K562 (cell line): ENCODE measurements at regions not wholly inside any gene's neighbourhood (a gene's known extent, or its start where the extent isn't known, plus 50 kb on each side); places are given as distances from the start of the nearest gene placed in this dataset.

Source experiments
- ATAC-seq: fragments of 200-7000 bp; cut with Tn5 transposase; 3 replicates; pipeline ENCODE4 v1.9.1; 2020; ENCODE audit warnings: moderate library complexity
- BruUV-seq: library from RNA; stranded (reverse); fragments of 400-500 nt; replicated peaks from 2 replicates; lab custom pipeline; 2021; lab: Mats Ljungman, UMichigan
- CTCF ChIA-PET: fragments of 300-600 bp; formaldehyde crosslinking; extraction: SDS; loops from one replicate; lab custom pipeline; 2021; ENCODE audit warnings: low intra/inter-chr PET ratio; lab: Yijun Ruan, JAX
- POLR2A ChIA-PET: fragments of 300-600, 350-650 bp; sonication (Branson Sonifier 250); formaldehyde crosslinking; extraction: SDS; loops from one replicate; lab custom pipeline; 2021; ENCODE audit warnings: antibody characterized with exemption, inconsistent platforms; lab: Yijun Ruan, JAX
- DNase-seq, 4 experiments: peaks; one replicate each; pipeline versions ENCODE4 v3.0.0 to v3.0.0-alpha.2; 2011 to 2018; ENCODE audit warnings: low spot score in 3 of 4, mixed read lengths in 3 of 4; ENCODE audit errors: extremely low read depth in 1 of 4
- FAIRE-seq: peaks from 2 replicates; lab custom pipeline; 2011; peaks lifted over from hg19 to GRCh38; lab: Jason Lieb, UNC
- H2AFZ ChIP-seq: 2 replicates; pipeline ENCODE4 v1.6.0; 2011; ENCODE audit warnings: low read depth, low read length, control low read depth, inconsistent platforms
- H3K27ac ChIP-seq: fragments of 200-600 bp; 3 replicates; pipeline ENCODE4 v1.8.0; 2011; ENCODE audit warnings: low read depth, mild to moderate bottlenecking, control low read depth, inconsistent platforms, low read length, moderate library complexity, mixed read lengths; ENCODE audit errors: extremely low read depth
- H3K27me3 ChIP-seq, 2 experiments: fragments of 300-600 bp in 1 of 2; 2 replicates in 1 of 2; 3 replicates in 1 of 2; pipeline versions ENCODE4 v1.6.0 to v1.8.0; 2011; ENCODE audit warnings: inconsistent platforms in 2 of 2, low read length in 2 of 2, mild to moderate bottlenecking in 1 of 2, mixed read lengths in 1 of 2, moderate library complexity in 1 of 2; ENCODE audit not compliant: control insufficient read depth in 2 of 2, insufficient read depth in 2 of 2
- H3K36me3 ChIP-seq: fragments of 300-600 bp; 3 replicates; pipeline ENCODE4 v1.8.0; 2011; ENCODE audit warnings: mild to moderate bottlenecking, low read length, inconsistent platforms; ENCODE audit not compliant: control insufficient read depth, insufficient read depth
- H3K4me1 ChIP-seq, 2 experiments: fragments of 200-600 bp in 1 of 2; replicated peaks in 1 of 2; 2 replicates in 1 of 2; 3 replicates in 1 of 2; pipeline versions ENCODE4 v1.5.1 to v1.8.0; 2011; ENCODE audit warnings: inconsistent platforms in 2 of 2, low read length in 2 of 2, mild to moderate bottlenecking in 1 of 2, mixed read lengths in 1 of 2, moderate library complexity in 1 of 2; ENCODE audit not compliant: control insufficient read depth in 2 of 2, insufficient read depth in 2 of 2
- H3K4me2 ChIP-seq: 2 replicates; pipeline ENCODE4 v1.6.1; 2011; ENCODE audit warnings: low read length, control low read depth, inconsistent platforms, mixed read lengths; ENCODE audit not compliant: insufficient read depth
- H3K4me3 ChIP-seq: fragments of 200-600 bp; sonication (generic), shearing (Covaris generic); 2 replicates; pipeline ENCODE4 v1.5.1; 2016; ENCODE audit warnings: control low read depth, inconsistent platforms
- H3K79me2 ChIP-seq: fragments of 200-600 bp; 3 replicates; pipeline ENCODE4 v1.8.0; 2011; ENCODE audit warnings: low read length, inconsistent platforms; ENCODE audit not compliant: control insufficient read depth, insufficient read depth
- H3K9ac ChIP-seq, 2 experiments: 2 replicates each; pipeline versions ENCODE4 v1.6.0 to v1.6.1; 2011; ENCODE audit warnings: low read depth in 2 of 2, low read length in 2 of 2, control low read depth in 1 of 2, inconsistent platforms in 1 of 2, mild to moderate bottlenecking in 1 of 2, mixed read lengths in 1 of 2; ENCODE audit not compliant: insufficient read depth in 1 of 2
- H3K9me1 ChIP-seq: one replicate; pipeline ENCODE4 v1.6.0; 2011; ENCODE audit warnings: inconsistent platforms, mild to moderate bottlenecking, low read length, moderate library complexity; ENCODE audit not compliant: control insufficient read depth, insufficient read depth
- H3K9me3 ChIP-seq: replicated peaks from 2 replicates; pipeline ENCODE4 v1.5.1; 2011; ENCODE audit warnings: low read depth, low read length, inconsistent platforms; ENCODE audit not compliant: control insufficient read depth, insufficient read depth
- H4K20me1 ChIP-seq: replicated peaks from 2 replicates; pipeline ENCODE4 v1.6.1; 2011; ENCODE audit warnings: low read length, inconsistent platforms, mixed read lengths; ENCODE audit not compliant: control insufficient read depth, insufficient read depth
- ATF1 ChIP-seq, 2 experiments: fragments of 450-650 bp in 1 of 2; IDR thresholded peaks; 2 replicates each; pipeline ENCODE4 v1.6.1; 2016; ENCODE audit warnings: missing compliant biosample characterization in 1 of 2, missing genetic modification characterization in 1 of 2
- CREB1 ChIP-seq, 2 experiments: sonication (generic) in 1 of 2; formaldehyde crosslinking in 1 of 2; IDR thresholded peaks; 2 replicates each; pipeline versions ENCODE4 v1.6.1 to v1.8.0; 2012 to 2022; ENCODE audit warnings: inconsistent platforms in 1 of 2, mild to moderate bottlenecking in 1 of 2, missing genetic modification reagents in 1 of 2, moderate library complexity in 1 of 2
- TAF9B ChIP-seq: fragments of 450-650 bp; IDR thresholded peaks from 2 replicates; pipeline ENCODE4 v1.6.1; 2018; ENCODE audit warnings: mild to moderate bottlenecking; ENCODE audit not compliant: partially characterized antibody
- WHSC1 ChIP-seq: IDR thresholded peaks from one replicate; pipeline ENCODE4 v1.6.1; 2012; ENCODE audit warnings: low read length, control low read depth, inconsistent platforms
- ZNF445 ChIP-seq: fragments of 250-450 bp; sonication (Bioruptor Pico); IDR thresholded peaks from 2 replicates; pipeline ENCODE4 v1.4.0; 2020; ENCODE audit warnings: low read depth, mild to moderate bottlenecking, moderate library complexity
- ZNF644 ChIP-seq: fragments of 200-800 bp; sonication (Bioruptor generic); IDR thresholded peaks from 2 replicates; pipeline ENCODE4 v1.6.1; 2016; ENCODE audit warnings: low read depth, missing genetic modification characterization, missing compliant biosample characterization
- WGBS: fragments of 100-300 bp; shearing (Covaris generic); methylation state at CpG from one replicate; pipeline ENCODE4 v1.1.6; 2016; ENCODE audit warnings: low coverage, mixed read lengths; ENCODE audit not compliant: insufficient coverage; ENCODE audit errors: missing lambda C conversion rate; 5-methylcytosine and 5-hydroxymethylcytosine counted together
- in situ Hi-C: fragments of 300-500 bp; cut with MboI; formaldehyde crosslinking; loops from 4 replicates; pipeline ENCODE4 v1.15.0; 2018; ENCODE audit warnings: inconsistent platforms, mixed read lengths
- intact Hi-C: fragments of 100-400 bp; cut with micrococcal nuclease; formaldehyde crosslinking; loops from 2 replicates; pipeline ENCODE4 v1.14.2; 2022

- H3K27me3 ChIP-seq: no peaks in the 10 kb centered on the region
- FAIRE-seq: no peak
- intact Hi-C loops: no loop called here
- POLR2A ChIA-PET: no interaction called here
- no peak for TF ChIP-seq ZNF445 (CRISPR knock-in tag)
- no peak for TF ChIP-seq TAF9B
- no peak for TF ChIP-seq ATF1 (CRISPR knock-in tag; IDR thresholded peaks at IDR 0.05)
- TF ChIP-seq ATF1 (tag; IDR thresholded peaks at IDR 0.05): no peak
- TF ChIP-seq ZNF644 (tag): no peak
- TF ChIP-seq CREB1 (IDR thresholded peaks at IDR 0.05): no peak
- TF ChIP-seq CREB1 (CRISPR knock-in tag; IDR thresholded peaks at IDR 0.05): no peak
- no peak for TF ChIP-seq WHSC1
- TF ChIP-seq, all 486 proteins: peak for 0
- no peaks in the 10 kb centered on the region; a peak in 1 of 5 replicates for H3K4me1 ChIP-seq
- no peak overlapping the region for H3K9ac ChIP-seq
- no peaks in the 10 kb centered on the region for H3K9me1 ChIP-seq
- BruUV-seq: no TSS peak
- CTCF ChIA-PET: no interaction called here
- DNase-seq (no peak), ATAC-seq (no peak)
- H3K9me3 ChIP-seq: no peaks in the 10 kb centered on the region
- in situ Hi-C loops: no loop called here
- H4K20me1 ChIP-seq: no peaks in the 10 kb centered on the region
- no peaks in the 10 kb centered on the region for H3K36me3 ChIP-seq
- 1% methylated on average over 6 of the region's 6 CpGs for WGBS
- no peak overlapping the region for H3K4me2 ChIP-seq
- H3K27ac ChIP-seq: no peak overlapping the region
- no peaks in the 10 kb centered on the region for H3K79me2 ChIP-seq
- no peak overlapping the region for H2AFZ ChIP-seq
- H3K4me3 ChIP-seq: no peak overlapping the region
Measured at GRCh38 chr1:101330427-101331130, 93.8 kb downstream of the S1PR1 start.
